H1 (cell line): ENCODE measurements at regions not wholly inside any gene's neighbourhood (a gene's known extent, or its start where the extent isn't known, plus 50 kb on each side); places are given as distances from the start of the nearest gene placed in this dataset.

ENCODE experiments used
- CTCF ChIA-PET: fragments of 300-600 bp; sonication (Branson Sonifier 250); formaldehyde crosslinking; loops from one replicate; lab custom pipeline; 2021; ENCODE audit not compliant: partially characterized antibody; lab: Charles Lee
- POLR2A ChIA-PET: fragments of 300-600 bp; sonication (Branson Sonifier 250); formaldehyde crosslinking; loops from one replicate; lab custom pipeline; 2021; ENCODE audit warnings: inconsistent platforms; ENCODE audit not compliant: partially characterized antibody; lab: Charles Lee
- DNase-seq, 2 experiments: peaks; one replicate each; pipeline versions ENCODE4 v3.0.0 to v3.0.0-alpha.2; 2010 to 2022; ENCODE audit warnings: low spot score in 2 of 2, low read depth in 1 of 2, mixed read lengths in 1 of 2
- FAIRE-seq: peaks from 2 replicates; lab custom pipeline; 2011; peaks lifted over from hg19 to GRCh38; lab: Jason Lieb, UNC
- H2AFZ ChIP-seq: 2 replicates; pipeline ENCODE4 v1.8.1; 2012; ENCODE audit warnings: low read length, inconsistent platforms
- H2AK5ac ChIP-seq: 2 replicates; pipeline ENCODE4 v1.6.1; 2013; ENCODE audit warnings: low read depth, low read length
- H2BK120ac ChIP-seq: replicated peaks from 2 replicates; pipeline ENCODE3; 2013; ENCODE audit warnings: low read depth, low read length, inconsistent platforms
- H2BK12ac ChIP-seq: 2 replicates; pipeline ENCODE4 v1.6.1; 2013; ENCODE audit warnings: low read depth, low read length
- H2BK15ac ChIP-seq: 2 replicates; pipeline ENCODE4 v1.6.1; 2013; ENCODE audit warnings: low read length
- H2BK20ac ChIP-seq: 2 replicates; pipeline ENCODE4 v1.6.1; 2013; ENCODE audit warnings: low read length
- H2BK5ac ChIP-seq: 2 replicates; pipeline ENCODE4 v1.6.1; 2013; ENCODE audit warnings: low read depth, low read length
- H3K14ac ChIP-seq: 2 replicates; pipeline ENCODE4 v1.6.1; 2013; ENCODE audit warnings: inconsistent platforms; ENCODE audit not compliant: insufficient read length
- H3K18ac ChIP-seq: 2 replicates; pipeline ENCODE4 v1.6.1; 2013; ENCODE audit warnings: low read length; ENCODE audit errors: extremely low read depth
- H3K23ac ChIP-seq: 2 replicates; pipeline ENCODE4 v1.6.1; 2013; ENCODE audit warnings: inconsistent platforms; ENCODE audit not compliant: insufficient read length
- H3K23me2 ChIP-seq: 2 replicates; pipeline ENCODE4 v1.6.1; 2013; ENCODE audit warnings: low read depth, low read length
- H3K27ac ChIP-seq: 2 replicates; pipeline ENCODE4 v1.6.1; 2011; ENCODE audit warnings: low read depth, low read length, inconsistent platforms
- H3K27me3 ChIP-seq, 4 experiments: replicated peaks in 1 of 4; 1 replicate in 1 of 4; 2 replicates in 3 of 4; pipeline versions ENCODE4 v1.6.1 to v1.8.1; 2011 to 2013; ENCODE audit warnings: low read length in 3 of 4, mild to moderate bottlenecking in 3 of 4, inconsistent platforms in 2 of 4, mixed read lengths in 2 of 4, moderate library complexity in 1 of 4; ENCODE audit not compliant: control insufficient read depth in 3 of 4, insufficient read depth in 3 of 4; ENCODE audit errors: extremely low read depth in 1 of 4
- H3K36me3 ChIP-seq, 4 experiments: 2 replicates each; pipeline versions ENCODE4 v1.6.1 to v1.8.1; 2011 to 2013; ENCODE audit warnings: mild to moderate bottlenecking in 4 of 4, low read length in 3 of 4, moderate library complexity in 2 of 4, control low read depth in 1 of 4, inconsistent platforms in 1 of 4; ENCODE audit not compliant: insufficient read depth in 4 of 4, control insufficient read depth in 2 of 4
- H3K4ac ChIP-seq: replicated peaks from 2 replicates; pipeline ENCODE3; 2013; ENCODE audit warnings: low read length, low read depth, mixed read lengths, inconsistent platforms; ENCODE audit not compliant: insufficient read length
- H3K4me1 ChIP-seq, 4 experiments: replicated peaks in 1 of 4; 1 replicate in 1 of 4; 2 replicates in 3 of 4; pipeline versions ENCODE4 v1.6.1 to v1.8.1; 2011 to 2013; ENCODE audit warnings: low read length in 3 of 4, inconsistent platforms in 2 of 4, mixed read lengths in 1 of 4; ENCODE audit not compliant: insufficient read depth in 4 of 4, control insufficient read depth in 3 of 4
- H3K4me2 ChIP-seq, 2 experiments: 2 replicates each; pipeline versions ENCODE4 v1.6.1 to v1.8.1; 2011 to 2013; ENCODE audit warnings: low read depth in 2 of 2, low read length in 2 of 2, control low read depth in 1 of 2, inconsistent platforms in 1 of 2, mild to moderate bottlenecking in 1 of 2; ENCODE audit not compliant: insufficient read depth in 1 of 2
- H3K4me3 ChIP-seq, 4 experiments: fragments of 200-600, 300-600 bp in 1 of 4; sonication (generic), shearing (Covaris generic), sonication (Bioruptor Twin) in 1 of 4; 2 replicates each; pipeline versions ENCODE4 v1.5.1 to v1.8.1; 2011 to 2016; ENCODE audit warnings: low read length in 4 of 4, low read depth in 3 of 4, control low read depth in 2 of 4, inconsistent platforms in 2 of 4, mild to moderate bottlenecking in 2 of 4, mixed read lengths in 1 of 4, moderate library complexity in 1 of 4; ENCODE audit not compliant: insufficient read depth in 2 of 4; ENCODE audit errors: extremely low read depth in 1 of 4
- H3K56ac ChIP-seq: replicated peaks from 2 replicates; pipeline ENCODE3; 2013; ENCODE audit warnings: low read depth, mild to moderate bottlenecking, mixed read lengths, low read length, inconsistent platforms; ENCODE audit not compliant: insufficient read length
- H3K79me1 ChIP-seq: 2 replicates; pipeline ENCODE4 v1.6.1; 2013; ENCODE audit warnings: low read depth, low read length, control low read depth
- H3K79me2 ChIP-seq, 2 experiments: 2 replicates each; pipeline versions ENCODE4 v1.6.1 to v1.8.1; 2012 to 2013; ENCODE audit warnings: low read length in 2 of 2, mild to moderate bottlenecking in 2 of 2, inconsistent platforms in 1 of 2; ENCODE audit not compliant: insufficient read depth in 2 of 2, control insufficient read depth in 1 of 2
- H3K9ac ChIP-seq, 4 experiments: replicated peaks in 1 of 4; 1 replicate in 1 of 4; 2 replicates in 3 of 4; pipeline versions ENCODE4 v1.6.1 to v1.8.1; 2011 to 2013; ENCODE audit warnings: low read depth in 3 of 4, low read length in 3 of 4, control low read depth in 2 of 4, mild to moderate bottlenecking in 2 of 4, moderate library complexity in 2 of 4, inconsistent platforms in 1 of 4; ENCODE audit errors: extremely low read depth in 1 of 4
- H3K9me3 ChIP-seq, 2 experiments: 2 replicates each; pipeline versions ENCODE4 v1.6.1 to v1.8.1; 2012 to 2013; ENCODE audit warnings: mild to moderate bottlenecking in 2 of 2, moderate library complexity in 2 of 2, control low read depth in 1 of 2, inconsistent platforms in 1 of 2, low read depth in 1 of 2, low read length in 1 of 2, mixed read lengths in 1 of 2; ENCODE audit not compliant: insufficient read depth in 2 of 2
- H4K20me1 ChIP-seq, 2 experiments: replicated peaks in 1 of 2; 2 replicates each; pipeline versions ENCODE3 to v1.8.1; 2011 to 2013; ENCODE audit warnings: inconsistent platforms in 2 of 2, low read length in 2 of 2, mild to moderate bottlenecking in 1 of 2; ENCODE audit not compliant: insufficient read depth in 2 of 2, control insufficient read depth in 1 of 2
- H4K5ac ChIP-seq: 2 replicates; pipeline ENCODE4 v1.6.1; 2013; ENCODE audit warnings: low read length, low read depth, mixed read lengths, inconsistent platforms; ENCODE audit not compliant: insufficient read length
- H4K8ac ChIP-seq: 2 replicates; pipeline ENCODE4 v1.8.0; 2013; ENCODE audit warnings: mild to moderate bottlenecking, moderate library complexity, low read length, inconsistent platforms; ENCODE audit not compliant: insufficient read depth; ENCODE audit errors: extremely low read depth
- H4K91ac ChIP-seq: replicated peaks from 2 replicates; pipeline ENCODE3; 2013; ENCODE audit warnings: low read length, mixed read lengths, inconsistent platforms; ENCODE audit not compliant: insufficient read length
- CBX8 ChIP-seq: fragments of 300-800, 300-1000 bp; sonication (generic); IDR thresholded peaks from 2 replicates; pipeline ENCODE4 v1.7.1; 2016; ENCODE audit warnings: low read depth, low read length, borderline replicate concordance
- CREB1 ChIP-seq: IDR thresholded peaks from 2 replicates; pipeline ENCODE4 v1.6.1; 2012; ENCODE audit warnings: inconsistent platforms
- E2F6 ChIP-seq: IDR thresholded peaks from 2 replicates; pipeline ENCODE4 v1.6.1; 2012; ENCODE audit warnings: inconsistent platforms
- SP1 ChIP-seq: IDR thresholded peaks from 2 replicates; pipeline ENCODE4 v1.6.1; 2011; ENCODE audit warnings: low read depth, low read length
- TBP ChIP-seq: IDR thresholded peaks from 2 replicates; pipeline ENCODE4 v1.6.1; 2011; ENCODE audit warnings: low read depth, low read length, improper control_type of control experiment
- WGBS, 2 experiments: shearing (Covaris generic) in 1 of 2; methylation state at CpG; one replicate each; pipeline versions ENCODE4 v1.1.6 to v1.1.7; 2013 to 2015; ENCODE audit warnings: low lambda C conversion rate in 2 of 2, mixed read lengths in 2 of 2, inconsistent platforms in 1 of 2, low coverage in 1 of 2, missing lambda C conversion rate in 1 of 2; ENCODE audit not compliant: insufficient replicate concordance in 2 of 2, insufficient coverage in 1 of 2, insufficient read length in 1 of 2; ENCODE audit errors: extremely low coverage in 1 of 2, missing lambda C conversion rate in 1 of 2; 5-methylcytosine and 5-hydroxymethylcytosine counted together

DNA sequence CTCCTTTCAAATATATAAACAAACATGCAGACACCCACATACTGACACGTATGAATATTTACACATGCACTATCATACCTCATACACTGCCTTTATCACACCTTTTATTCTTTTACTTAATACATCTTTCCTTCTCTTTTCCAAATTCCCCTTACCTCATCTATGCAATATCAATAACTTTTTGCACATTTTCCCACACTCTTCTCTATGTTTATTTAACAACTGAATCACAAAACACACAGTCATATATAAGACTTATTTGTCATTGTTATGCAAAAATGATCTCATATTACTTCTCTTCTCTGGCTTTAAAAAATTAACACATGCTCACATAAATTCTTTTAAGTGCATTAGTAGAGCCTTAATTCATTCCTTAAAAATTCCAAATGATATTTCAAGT, 461.4 kb downstream of the DIPK2A start:
- H2AFZ ChIP-seq: no peak overlapping the region
- H3K36me3 ChIP-seq: no peaks in the 10 kb centered on the region
- H4K91ac ChIP-seq: no peak overlapping the region
- H2BK12ac ChIP-seq: no peak overlapping the region
- H3K18ac ChIP-seq: no peak overlapping the region
- no peak overlapping the region for H2BK20ac ChIP-seq
- H3K79me2 ChIP-seq: no peaks in the 10 kb centered on the region
- H3K4ac ChIP-seq: no peak overlapping the region
- H3K23me2 ChIP-seq: no peaks in the 10 kb centered on the region
- WGBS, 2 experiments: 95% methylated on average over 1 of the region's 1 CpG; no CpG with 5 or more reads in 1 of the 2 experiments
- no peak overlapping the region for H3K56ac ChIP-seq
- H3K14ac ChIP-seq: no peak overlapping the region
- no peak overlapping the region for H2BK120ac ChIP-seq
- H3K4me2 ChIP-seq: no peak overlapping the region
- H3K4me3 ChIP-seq: no peak overlapping the region
- no peaks in the 10 kb centered on the region for H3K9me3 ChIP-seq
- POLR2A ChIA-PET: no interaction called here
- H2BK15ac ChIP-seq: no peak overlapping the region
- no peak overlapping the region for H2AK5ac ChIP-seq
- TF ChIP-seq CBX8 (no peak), TBP (no peak), CREB1 (no peak), SP1 (no peak), E2F6 (no peak)
- no peak overlapping the region for H4K8ac ChIP-seq
- FAIRE-seq: no peak
- peaks cover 0 to 2% (median 0%) of the 10 kb centered on the region in 4 experiments; a peak in 1 of 7 replicates for H3K4me1 ChIP-seq
- no peaks in the 10 kb centered on the region for H3K27me3 ChIP-seq
- H4K5ac ChIP-seq: no peak overlapping the region
- no peak overlapping the region for H2BK5ac ChIP-seq
- no peak overlapping the region for H3K27ac ChIP-seq
- DNase-seq: no peak
- CTCF ChIA-PET: no interaction called here
- no peaks in the 10 kb centered on the region for H4K20me1 ChIP-seq
- no peaks in the 10 kb centered on the region for H3K79me1 ChIP-seq
- H3K23ac ChIP-seq: no peak overlapping the region
- H3K9ac ChIP-seq: no peak overlapping the region
